OCI-LY1 (cell line): ENCODE measurements at regions not wholly inside any gene's neighbourhood (a gene's known extent, or its start where the extent isn't known, plus 50 kb on each side); places are given as distances from the start of the nearest gene placed in this dataset.
"Not testable (repeated sequence)": the region's sequence is repeated elsewhere in the genome, so short reads cannot be mapped to it uniquely, and the experiment has no call there.

Source experiments
- H2AFZ ChIP-seq: fragments of 200-600 bp; sonication (generic), shearing (Covaris generic); 2 replicates; pipeline ENCODE4 v1.6.0; 2014; ENCODE audit warnings: antibody characterized with exemption, mild to moderate bottlenecking, low read length
- H3F3A ChIP-seq: fragments of 200-600 bp; sonication (generic), shearing (Covaris generic); 2 replicates; pipeline ENCODE4 v1.6.0; 2014; ENCODE audit warnings: mild to moderate bottlenecking, antibody characterized with exemption, low read length, moderate library complexity; ENCODE audit not compliant: insufficient read depth
- H3K27ac ChIP-seq: fragments of 200-600 bp; sonication (generic); 2 replicates; pipeline ENCODE4 v1.5.1; 2014; ENCODE audit warnings: low read length, mixed run types, mild to moderate bottlenecking, low read depth; ENCODE audit not compliant: poor library complexity, severe bottlenecking
- H3K27me3 ChIP-seq: fragments of 200-600 bp; sonication (generic); 2 replicates; pipeline ENCODE4 v1.6.0; 2014; ENCODE audit warnings: antibody characterized with exemption, mild to moderate bottlenecking, low read length, moderate library complexity; ENCODE audit not compliant: insufficient read depth
- H3K36me3 ChIP-seq: fragments of 200-600 bp; sonication (generic); 2 replicates; pipeline ENCODE4 v1.6.1; 2014; ENCODE audit warnings: mild to moderate bottlenecking, antibody characterized with exemption, low read length, moderate library complexity, mixed read lengths; ENCODE audit not compliant: insufficient read depth
- H3K4me1 ChIP-seq: fragments of 200-600 bp; sonication (generic); 2 replicates; pipeline ENCODE4 v1.5.1; 2014; ENCODE audit warnings: mild to moderate bottlenecking, low read length, moderate library complexity; ENCODE audit not compliant: insufficient read depth, severe bottlenecking
- H3K4me2 ChIP-seq: fragments of 200-600 bp; sonication (generic), shearing (Covaris generic); 2 replicates; pipeline ENCODE4 v1.6.1; 2014; ENCODE audit warnings: low read length
- H3K4me3 ChIP-seq: fragments of 200-600 bp; sonication (generic); 2 replicates; pipeline ENCODE4 v1.5.1; 2014; ENCODE audit warnings: low read length, low read depth, mild to moderate bottlenecking, mixed read lengths; ENCODE audit not compliant: poor library complexity, severe bottlenecking
- H3K79me2 ChIP-seq: fragments of 200-600 bp; shearing (Covaris generic); 2 replicates; pipeline ENCODE4 v1.6.1; 2016; ENCODE audit warnings: mixed run types, low read length, mixed read lengths; ENCODE audit not compliant: insufficient read depth
- H3K9ac ChIP-seq: fragments of 200-600 bp; sonication (generic), shearing (Covaris generic); 2 replicates; pipeline ENCODE4 v1.6.1; 2014; ENCODE audit warnings: mild to moderate bottlenecking, low read length, mixed read lengths
- H3K9me2 ChIP-seq: fragments of 200-600 bp; sonication (generic), shearing (Covaris generic); 2 replicates; pipeline ENCODE4 v1.6.1; 2014; ENCODE audit warnings: low read depth, mild to moderate bottlenecking, low read length, mixed read lengths
- H3K9me3 ChIP-seq: fragments of 200-600 bp; shearing (Covaris generic); 2 replicates; pipeline ENCODE4 v1.6.1; 2014; ENCODE audit warnings: low read length, mixed read lengths
- H4K20me1 ChIP-seq: fragments of 200-600 bp; sonication (generic), shearing (Covaris generic); 2 replicates; pipeline ENCODE4 v1.6.0; 2016; ENCODE audit warnings: mild to moderate bottlenecking, low read length; ENCODE audit not compliant: insufficient read depth
- CTCF ChIP-seq: fragments of 200-600 bp; sonication (generic), shearing (Covaris generic); IDR thresholded peaks from 2 replicates; pipeline ENCODE4 v1.5.1; 2017; ENCODE audit warnings: mild to moderate bottlenecking, antibody characterized with exemption, low read length, moderate library complexity, mixed read lengths
- EZH2 ChIP-seq: fragments of 200-600 bp; sonication (generic), shearing (Covaris generic); IDR thresholded peaks from 2 replicates; pipeline ENCODE4 v1.8.0; 2017; ENCODE audit warnings: borderline replicate concordance, mixed run types, mild to moderate bottlenecking, antibody characterized with exemption, low read length, moderate library complexity, mixed read lengths

- no peak overlapping the region for H3K27ac ChIP-seq
- H3K36me3 ChIP-seq: no peaks in the 10 kb centered on the region
- H3K4me3 ChIP-seq: no peak overlapping the region
- H3K27me3 ChIP-seq: no peaks in the 10 kb centered on the region
- no peaks in the 10 kb centered on the region for H3K9me2 ChIP-seq
- no peak for TF ChIP-seq CTCF
- TF ChIP-seq EZH2: no peak
- H3K9me3 ChIP-seq: no peaks in the 10 kb centered on the region
- H4K20me1 ChIP-seq: no peaks in the 10 kb centered on the region
- no peaks in the 10 kb centered on the region for H3K4me1 ChIP-seq
- no peaks in the 10 kb centered on the region for H3F3A ChIP-seq
- no peaks in the 10 kb centered on the region for H3K79me2 ChIP-seq
- no peak overlapping the region for H3K4me2 ChIP-seq
- H3K9ac ChIP-seq: no peak overlapping the region
- H2AFZ ChIP-seq: no peak overlapping the region
Measured at GRCh38 chr20:16864963-16865362, 116.8 kb downstream of the OTOR start.

GRCh38 chr20:16865406-16865805 is 117.2 kb downstream of the OTOR start:
- Histone ChIP-seq H3K4me2 (no peak overlapping the region), H3K27me3 (no peaks in the 10 kb centered on the region), H3K4me3 (no peak overlapping the region), H3K27ac (no peak overlapping the region), H3F3A (no peaks in the 10 kb centered on the region), H3K4me1 (no peaks in the 10 kb centered on the region), H3K36me3 (no peaks in the 10 kb centered on the region), H3K9me3 (no peaks in the 10 kb centered on the region), H3K9ac (no peak overlapping the region), H3K79me2 (no peaks in the 10 kb centered on the region), H3K9me2 (no peaks in the 10 kb centered on the region), H4K20me1 (no peaks in the 10 kb centered on the region), H2AFZ (no peak overlapping the region)
- TF ChIP-seq EZH2: no peak
- no peak for TF ChIP-seq CTCF

- H3K36me3 ChIP-seq, H3K27ac ChIP-seq, H3K27me3 ChIP-seq, H3K9ac ChIP-seq, H4K20me1 ChIP-seq, H3K4me3 ChIP-seq, H3K4me1 ChIP-seq, H3K4me2 ChIP-seq, H3F3A ChIP-seq, H3K9me3 ChIP-seq, H3K79me2 ChIP-seq, H2AFZ ChIP-seq, H3K9me2 ChIP-seq: not testable (repeated sequence)
Measured at GRCh38 chr20:16873124-16873523, 125.0 kb downstream of the OTOR start.

- Histone ChIP-seq H3K4me2 (no peak overlapping the region), H3K4me1 (no peaks in the 10 kb centered on the region), H3K9me3 (no peaks in the 10 kb centered on the region), H2AFZ (no peak overlapping the region), H3K9me2 (no peaks in the 10 kb centered on the region), H3K36me3 (no peaks in the 10 kb centered on the region), H3K79me2 (no peaks in the 10 kb centered on the region), H3K27ac (no peak overlapping the region), H3K27me3 (no peaks in the 10 kb centered on the region), H3K9ac (no peak overlapping the region), H3K4me3 (no peak overlapping the region), H3F3A (no peaks in the 10 kb centered on the region), H4K20me1 (no peaks in the 10 kb centered on the region)
- TF ChIP-seq CTCF (no peak), EZH2 (no peak)
Measured at GRCh38 chr20:16877053-16877554, 128.9 kb downstream of the OTOR start.
